Right lobe of liver (tissue), 6 donors: ENCODE measurements at regions not wholly inside any gene's neighbourhood (a gene's known extent, or its start where the extent isn't known, plus 50 kb on each side); places are given as distances from the start of the nearest gene placed in this dataset.

ENCODE experiments used
- ATAC-seq, 4 donors: fragments of 200-7000 bp; cut with Tn5 transposase; one replicate each; pipeline ENCODE4 v1.9.1; 2020; ENCODE audit warnings: mild to moderate bottlenecking in 4 of 4, moderate library complexity in 4 of 4
- DNase-seq, 3 donors: peaks; one replicate each; pipeline ENCODE4 v3.0.0-alpha.2; 2020
- H3K27ac ChIP-seq, 3 donors: fragments of 200-600 bp; one replicate each; pipeline ENCODE4 v1.8.0; 2022
- H3K27me3 ChIP-seq, 2 donors: fragments of 200-600 bp; one replicate each; pipeline ENCODE4 v1.8.0; 2022
- H3K36me3 ChIP-seq, 4 donors: fragments of 200-600 bp; sonication (generic) in 1 of 4; one replicate each; pipeline versions ENCODE4 v1.5.1 to v1.8.0; 2017 to 2022; ENCODE audit warnings: control low read depth in 1 of 4
- H3K4me1 ChIP-seq, 4 donors: fragments of 200-600 bp; sonication (generic) in 1 of 4; one replicate each; pipeline versions ENCODE4 v1.5.1 to v1.8.0; 2017 to 2022; ENCODE audit warnings: control low read depth in 1 of 4
- H3K4me3 ChIP-seq, 3 donors: fragments of 200-600 bp; one replicate each; pipeline ENCODE4 v1.8.0; 2022
- H3K9me3 ChIP-seq, 4 donors: fragments of 200-600 bp; sonication (generic) in 1 of 4; one replicate each; pipeline versions ENCODE4 v1.5.1 to v1.8.0; 2017 to 2022; ENCODE audit warnings: control low read depth in 1 of 4
- POLR2A ChIP-seq: fragments of 450-650 bp; IDR thresholded peaks from one replicate; pipeline ENCODE4 v1.6.1; 2017; ENCODE audit warnings: antibody characterized with exemption, mild to moderate bottlenecking
- whole genome bisulfite sequencing: methylation state at CpG from one replicate; pipeline ENCODE4 v1.1.6; 2018; ENCODE audit warnings: low coverage, low lambda C conversion rate; ENCODE audit not compliant: insufficient coverage; ENCODE audit errors: missing lambda C conversion rate; 5-methylcytosine and 5-hydroxymethylcytosine counted together
- intact Hi-C, 2 donors: fragments of 100-400 bp; cut with DNase I; formaldehyde crosslinking; loops; one replicate each; pipeline versions ENCODE4 v1.11.2 to v1.14.1; 2022
- TF ChIP-seq, protein P1 (sequence below), 4 donors: fragments of 200-600 bp in 3 of 4; fragments of 450-650 bp in 1 of 4; IDR thresholded peaks; one replicate each; pipeline versions ENCODE4 v1.5.1 to v1.8.0; 2016 to 2022; ENCODE audit warnings: antibody characterized with exemption in 4 of 4, mild to moderate bottlenecking in 2 of 4
- donor health status: DM: no; HTN: yes; CAD: no.
- donor health status: DM: no; HTN: no; CAD: no.
- donor health status: DM: no; HTN: no; CAD: no.
- donor health status: DM: no; HTN: yes; CAD: no.
- donor health status: DM: no; HTN: yes; CAD: no.

DNA sequence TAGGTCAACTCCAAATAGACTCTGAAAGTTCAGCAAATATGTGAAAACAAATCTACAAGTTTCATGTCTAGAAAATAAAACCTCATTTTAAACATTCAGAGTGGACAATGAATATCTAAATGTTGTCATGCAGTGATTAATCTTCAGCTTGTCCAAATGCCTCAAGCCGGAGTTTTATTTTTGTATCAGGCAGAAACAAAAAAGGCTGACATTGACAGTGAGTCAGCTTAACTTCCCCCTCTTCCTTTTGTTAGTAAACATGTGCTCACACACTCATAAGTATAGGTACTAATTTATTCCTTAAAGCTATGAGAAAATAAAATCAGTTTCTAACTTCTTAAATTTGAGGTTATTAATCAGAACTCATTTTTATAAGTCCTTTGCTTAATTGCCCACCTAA lies 467.9 kb upstream of the DAB2 start:
- Histone ChIP-seq H3K4me3 (no peak overlapping the region), H3K27ac (no peak overlapping the region), H3K27me3 (no peaks in the 10 kb centered on the region), H3K9me3 (no peaks in the 10 kb centered on the region), H3K36me3 (no peaks in the 10 kb centered on the region), H3K4me1 (no peaks in the 10 kb centered on the region)
- no peak for DNase-seq
- intact Hi-C loops = no loop called here
- no peak for ATAC-seq
- 54% methylated on average over 1 of the region's 1 CpG for WGBS
- no peak for TF ChIP-seq POLR2A

DNA sequence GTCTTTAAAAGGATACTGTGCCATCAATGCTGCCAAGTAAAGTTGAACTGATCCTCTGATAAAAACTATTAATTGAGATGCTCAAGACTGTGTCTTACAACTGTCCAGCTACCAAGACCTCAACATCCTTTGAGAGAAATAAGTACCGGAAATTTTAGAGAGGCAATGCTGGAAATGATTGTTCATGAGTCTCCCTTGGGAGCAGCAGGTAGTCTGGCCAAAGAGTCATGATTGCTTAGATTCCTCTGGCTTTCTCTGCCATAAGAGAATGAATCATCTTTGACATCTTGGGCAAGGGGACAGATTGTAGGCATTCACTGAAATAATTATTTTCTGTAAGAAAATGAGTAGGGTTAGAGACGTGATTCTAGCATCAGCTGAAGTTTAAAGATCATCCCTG lies 466.6 kb upstream of the DAB2 start:
- intact Hi-C loops = no loop called here
- H3K9me3 ChIP-seq = no peaks in the 10 kb centered on the region
- no peak overlapping the region for H3K27ac ChIP-seq
- no peaks in the 10 kb centered on the region for H3K4me1 ChIP-seq
- 53% methylated on average over 2 of the region's 2 CpGs for WGBS
- DNase-seq (no peak), ATAC-seq (no peak)
- no peaks in the 10 kb centered on the region for H3K27me3 ChIP-seq
- TF ChIP-seq POLR2A = no peak
- TF ChIP-seq, protein P1, sequence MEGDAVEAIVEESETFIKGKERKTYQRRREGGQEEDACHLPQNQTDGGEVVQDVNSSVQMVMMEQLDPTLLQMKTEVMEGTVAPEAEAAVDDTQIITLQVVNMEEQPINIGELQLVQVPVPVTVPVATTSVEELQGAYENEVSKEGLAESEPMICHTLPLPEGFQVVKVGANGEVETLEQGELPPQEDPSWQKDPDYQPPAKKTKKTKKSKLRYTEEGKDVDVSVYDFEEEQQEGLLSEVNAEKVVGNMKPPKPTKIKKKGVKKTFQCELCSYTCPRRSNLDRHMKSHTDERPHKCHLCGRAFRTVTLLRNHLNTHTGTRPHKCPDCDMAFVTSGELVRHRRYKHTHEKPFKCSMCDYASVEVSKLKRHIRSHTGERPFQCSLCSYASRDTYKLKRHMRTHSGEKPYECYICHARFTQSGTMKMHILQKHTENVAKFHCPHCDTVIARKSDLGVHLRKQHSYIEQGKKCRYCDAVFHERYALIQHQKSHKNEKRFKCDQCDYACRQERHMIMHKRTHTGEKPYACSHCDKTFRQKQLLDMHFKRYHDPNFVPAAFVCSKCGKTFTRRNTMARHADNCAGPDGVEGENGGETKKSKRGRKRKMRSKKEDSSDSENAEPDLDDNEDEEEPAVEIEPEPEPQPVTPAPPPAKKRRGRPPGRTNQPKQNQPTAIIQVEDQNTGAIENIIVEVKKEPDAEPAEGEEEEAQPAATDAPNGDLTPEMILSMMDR (IDR thresholded peaks at IDR 0.05) = no peak
- H3K36me3 ChIP-seq = no peaks in the 10 kb centered on the region
- H3K4me3 ChIP-seq = no peak overlapping the region

DNA sequence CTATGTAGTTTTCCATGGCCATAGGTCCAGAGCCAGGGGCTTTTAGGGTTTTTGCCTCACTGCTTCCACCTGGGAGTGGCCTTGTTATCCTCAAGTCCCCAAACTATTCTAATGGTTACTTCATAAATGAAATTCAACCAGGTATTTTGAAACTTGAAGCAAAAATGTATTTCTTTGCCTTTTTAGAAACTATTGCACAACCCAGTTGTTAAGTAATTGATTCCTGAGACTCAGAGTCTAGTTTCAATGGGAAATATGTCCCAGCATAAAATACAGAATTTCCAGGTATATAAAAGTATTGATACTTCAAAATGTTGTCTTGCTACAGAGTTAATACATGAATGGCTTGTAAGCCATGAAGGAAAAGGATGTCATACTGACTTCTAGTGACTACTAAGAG lies 456.2 kb upstream of the DAB2 start:
- ATAC-seq (no peak), DNase-seq (no peak)
- Histone ChIP-seq H3K4me1 (no peaks in the 10 kb centered on the region), H3K27me3 (no peaks in the 10 kb centered on the region), H3K9me3 (no peaks in the 10 kb centered on the region), H3K27ac (no peak overlapping the region), H3K36me3 (no peaks in the 10 kb centered on the region), H3K4me3 (no peak overlapping the region)
- no peak for TF ChIP-seq POLR2A
- TF ChIP-seq, protein P1 (IDR thresholded peaks at IDR 0.05) = no peak
- intact Hi-C loops = no loop called here

DNA sequence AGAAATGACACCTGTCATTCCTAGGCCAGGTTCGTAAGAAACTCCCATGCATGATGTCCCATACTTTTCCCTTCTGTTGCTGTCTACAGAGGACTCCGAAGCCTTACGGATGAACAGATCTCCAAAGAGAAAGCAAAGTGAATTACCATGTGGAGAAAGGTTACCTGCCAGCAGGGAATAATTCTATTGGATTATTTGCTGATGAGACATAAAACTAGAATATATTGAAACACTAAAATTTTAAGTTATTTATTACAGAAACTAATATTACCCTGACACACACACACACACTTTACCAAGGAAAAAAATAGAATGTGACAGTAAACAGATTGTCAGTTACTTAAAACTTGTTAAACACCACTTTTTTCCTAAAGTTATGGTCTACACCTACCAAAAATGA lies 452.7 kb upstream of the DAB2 start:
- DNase-seq (no peak), ATAC-seq (no peak)
- no peak overlapping the region for H3K4me3 ChIP-seq
- H3K27me3 ChIP-seq = no peaks in the 10 kb centered on the region
- H3K9me3 ChIP-seq = no peaks in the 10 kb centered on the region
- WGBS = 86% methylated on average over 3 of the region's 3 CpGs
- H3K4me1 ChIP-seq = no peaks in the 10 kb centered on the region
- no peak for TF ChIP-seq POLR2A
- TF ChIP-seq, protein P1 (IDR thresholded peaks at IDR 0.05) = no peak
- intact Hi-C loops = no loop called here
- no peaks in the 10 kb centered on the region for H3K36me3 ChIP-seq
- H3K27ac ChIP-seq = no peak overlapping the region

DNA sequence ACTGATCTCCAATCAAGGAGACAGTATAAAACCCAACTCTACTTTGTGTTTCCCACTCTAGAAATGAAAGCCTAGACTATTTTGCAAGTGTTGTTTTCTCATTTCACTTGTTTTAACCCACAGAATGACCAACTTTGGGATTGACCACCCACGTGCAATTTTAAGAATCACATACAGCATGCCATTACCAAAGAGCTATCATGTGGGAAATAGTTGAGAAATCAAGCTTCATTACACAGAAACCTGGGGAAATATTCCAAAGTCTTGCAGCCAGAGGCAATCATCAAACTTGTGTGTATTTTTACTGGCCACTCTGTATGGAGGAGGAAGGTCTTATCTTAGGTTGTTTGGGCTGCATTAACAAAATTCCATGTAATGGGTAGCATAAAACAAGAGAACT lies 451.4 kb upstream of the DAB2 start:
- no peaks in the 10 kb centered on the region for H3K36me3 ChIP-seq
- 67% methylated on average over 1 of the region's 1 CpG for WGBS
- H3K9me3 ChIP-seq = no peaks in the 10 kb centered on the region
- H3K27me3 ChIP-seq = no peaks in the 10 kb centered on the region
- no peak overlapping the region for H3K27ac ChIP-seq
- DNase-seq = no peak
- no peaks in the 10 kb centered on the region for H3K4me1 ChIP-seq
- no peak for TF ChIP-seq POLR2A
- TF ChIP-seq, protein P1 (IDR thresholded peaks at IDR 0.05) = no peak
- no peak for ATAC-seq
- H3K4me3 ChIP-seq = no peak overlapping the region
- intact Hi-C loops = no loop called here
